ENCODE measurements at regions not wholly inside any gene's neighbourhood (a gene's known extent, or its start where the extent isn't known, plus 50 kb on each side); places are given as distances from the start of the nearest gene placed in this dataset.

GRCh38 chr10:44476409-44477045 lies 91.6 kb upstream of the CXCL12 start:
- DNase-seq (ENCODE audit: low spot score) = no peak

GRCh38 chr10:44477046-44477425 lies 92.1 kb upstream of the CXCL12 start:
- DNase-seq (ENCODE audit: low spot score) = no peak

- no peak for DNase-seq (ENCODE audit: low spot score)
These were observed 93.1 kb upstream of the CXCL12 start for GRCh38 chr10:44478040-44478439.

DNA sequence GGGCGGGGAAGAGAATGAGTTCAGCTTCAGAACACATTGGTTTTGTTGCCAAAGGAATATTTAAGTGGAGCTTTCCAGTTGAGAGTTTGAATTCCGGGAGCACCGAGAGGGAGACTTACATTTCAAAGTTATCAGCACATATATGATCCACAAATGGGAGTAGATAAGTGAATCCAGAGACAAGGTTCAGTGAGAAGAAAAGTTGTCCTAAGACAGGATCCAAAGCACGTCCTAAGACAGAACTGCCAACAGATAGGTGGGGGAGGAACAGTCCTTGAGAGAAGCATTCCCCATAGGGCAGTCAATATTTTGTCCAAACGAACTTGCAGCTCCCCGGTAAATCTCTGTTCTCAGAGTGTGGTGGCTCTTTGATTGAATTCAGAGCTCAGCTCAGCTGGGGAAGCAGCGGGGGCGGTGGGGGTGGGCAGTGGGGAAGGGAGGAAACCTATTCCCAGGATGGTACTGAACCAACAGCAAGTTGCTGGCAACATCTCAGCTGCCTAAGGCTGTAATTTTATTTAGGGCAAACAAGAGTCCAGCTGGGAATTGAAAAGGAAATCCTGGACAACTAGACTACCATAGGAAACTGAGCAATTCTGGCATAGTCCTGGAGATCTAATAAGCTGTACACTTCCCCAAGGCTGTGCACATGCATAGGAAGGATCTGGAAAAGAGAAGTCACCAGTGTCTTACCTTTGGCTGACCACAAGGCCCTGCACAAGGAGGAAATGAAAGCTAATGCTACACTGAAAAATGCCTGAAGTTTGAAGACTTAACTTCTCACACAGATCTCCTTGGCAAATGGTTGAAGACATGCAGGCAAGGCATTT lies 94.2 kb upstream of the CXCL12 start:
- peak; percentile 81 for DNase-seq (ENCODE audit: low spot score)

DNA sequence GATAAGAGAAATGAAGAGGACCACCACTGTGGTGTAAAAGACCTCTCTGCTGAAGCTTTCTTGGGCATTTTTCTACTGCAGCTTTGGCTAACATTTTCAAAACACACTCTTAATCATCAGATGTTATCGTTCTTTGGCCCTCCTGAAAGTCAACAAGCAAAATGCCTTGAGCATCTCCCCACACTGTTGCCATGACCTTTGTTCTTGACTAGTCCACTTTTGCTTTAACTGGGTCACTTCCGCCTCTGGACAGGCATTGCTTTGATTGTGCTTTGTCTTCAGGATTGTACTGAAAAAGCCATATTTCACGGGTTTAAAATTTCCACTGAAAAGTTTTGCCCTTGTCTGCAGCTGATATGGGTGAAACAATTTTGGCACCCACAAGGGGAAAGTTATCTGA lies 107.8 kb upstream of the CXCL12 start:
- DNase-seq (ENCODE audit: low spot score) = no peak

DNA sequence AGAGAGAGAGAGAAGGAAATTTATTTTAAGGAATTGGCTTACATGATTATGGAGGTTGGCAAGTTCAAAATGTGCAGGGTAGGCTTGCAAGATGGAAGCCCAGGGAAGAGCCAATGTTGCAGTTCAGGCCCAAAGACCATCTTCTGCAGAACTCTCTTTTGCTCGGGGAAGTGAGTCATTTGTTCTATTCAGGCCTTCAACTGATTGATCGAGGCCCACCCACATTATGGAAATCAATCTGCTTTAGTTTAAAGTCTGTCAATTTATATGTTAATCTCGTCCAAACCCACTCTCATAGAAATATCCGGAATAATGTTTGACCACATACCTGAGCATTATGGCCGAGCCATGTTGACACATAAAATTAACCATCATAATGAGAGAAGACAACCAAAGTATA lies 113.3 kb upstream of the CXCL12 start:
- no peak for DNase-seq (ENCODE audit: low spot score)

- DNase-seq (ENCODE audit: low spot score) = no peak
These were observed 115.6 kb upstream of the CXCL12 start for GRCh38 chr10:44500451-44500850.

DNA sequence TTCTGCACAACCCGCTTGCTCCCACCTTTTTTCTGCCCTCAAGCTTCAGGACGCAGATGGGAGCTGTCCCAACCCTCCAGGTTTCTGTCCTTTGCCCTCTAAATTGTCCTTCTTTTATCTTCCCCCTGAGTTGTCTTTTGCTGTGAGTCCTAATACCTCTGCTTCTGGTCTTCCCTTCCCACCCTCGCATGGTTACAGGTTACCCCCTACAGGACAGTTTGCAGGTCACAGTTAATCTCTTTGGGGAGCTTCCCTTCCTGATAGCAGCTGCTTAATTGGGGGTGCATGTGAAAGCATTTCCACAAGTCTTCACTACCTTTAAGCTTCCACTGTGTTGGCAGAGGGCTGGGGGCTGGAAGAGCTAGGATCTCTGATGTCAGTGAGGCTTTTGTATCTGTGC lies 121.5 kb upstream of the CXCL12 start:
- no peak for DNase-seq (ENCODE audit: low spot score)

GRCh38 chr10:44510379-44511115 lies 125.7 kb upstream of the CXCL12 start:
- DNase-seq (ENCODE audit: low spot score) = no peak

DNA sequence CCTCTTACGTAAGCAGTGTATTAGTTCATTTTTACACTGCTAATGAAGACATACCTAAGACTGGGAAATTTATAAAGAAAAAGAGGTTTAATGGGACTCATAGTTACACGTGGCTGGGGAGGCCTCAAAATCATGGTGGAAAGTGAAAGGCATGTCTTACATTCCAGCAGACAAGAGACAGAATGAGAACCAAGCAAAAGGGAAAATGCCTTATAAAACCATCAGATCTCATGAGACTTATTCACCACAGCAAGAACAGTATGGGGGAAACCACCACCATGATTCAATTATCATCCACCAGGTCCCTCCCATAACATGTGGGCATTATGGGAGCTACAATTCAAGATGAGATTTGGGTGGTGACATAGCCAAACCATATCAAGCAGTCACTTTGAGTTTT lies 126.3 kb upstream of the CXCL12 start:
- DNase-seq (ENCODE audit: low spot score) = no peak

DNA sequence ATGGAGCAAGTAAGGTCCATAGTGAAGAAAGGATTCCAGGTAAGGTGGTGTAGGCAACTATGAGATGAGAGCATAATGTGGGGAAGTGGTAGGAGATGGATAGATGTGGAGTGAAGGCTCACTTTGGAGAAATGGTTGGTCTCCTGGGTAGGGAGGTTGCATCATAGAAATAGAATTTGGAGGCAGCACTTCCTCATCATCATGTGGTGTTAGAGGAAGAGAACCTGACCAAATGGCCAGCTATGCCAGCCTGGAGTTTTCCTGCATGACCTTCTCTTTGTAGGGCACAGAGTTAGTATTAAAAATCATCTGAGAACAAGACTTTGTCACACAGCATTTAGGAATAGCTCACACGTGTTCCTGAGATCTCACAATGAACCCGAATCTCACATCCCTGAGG lies 126.7 kb upstream of the CXCL12 start:
- DNase-seq (ENCODE audit: low spot score) = peak; percentile 41

GRCh38 chr10:44512431-44513022 lies 127.6 kb upstream of the CXCL12 start:
- DNase-seq (ENCODE audit: low spot score) = no peak

DNA sequence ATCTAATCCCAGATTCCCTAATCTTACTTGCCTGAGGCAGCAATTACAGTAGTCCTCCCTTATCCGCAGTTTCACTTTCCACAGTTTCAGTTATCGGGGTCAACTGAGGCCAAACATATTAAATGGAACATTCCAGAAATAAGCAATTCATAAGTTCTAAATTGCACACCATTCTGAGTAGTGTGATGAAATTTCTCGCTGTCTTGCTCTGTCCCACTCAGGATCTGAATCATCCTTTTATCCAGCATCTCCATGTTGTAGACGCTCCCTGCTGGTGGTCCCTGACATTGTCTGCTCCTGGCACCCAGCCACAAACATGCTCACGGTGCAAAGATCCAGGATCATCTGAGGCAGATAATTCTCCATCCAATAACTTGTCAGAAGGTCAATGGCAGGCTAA lies 128.7 kb upstream of the CXCL12 start:
- DNase-seq (ENCODE audit: low spot score) = no peak

GRCh38 chr10:44516891-44517290 lies 132.0 kb upstream of the CXCL12 start:
- DNase-seq (ENCODE audit: low spot score) = no peak

DNA sequence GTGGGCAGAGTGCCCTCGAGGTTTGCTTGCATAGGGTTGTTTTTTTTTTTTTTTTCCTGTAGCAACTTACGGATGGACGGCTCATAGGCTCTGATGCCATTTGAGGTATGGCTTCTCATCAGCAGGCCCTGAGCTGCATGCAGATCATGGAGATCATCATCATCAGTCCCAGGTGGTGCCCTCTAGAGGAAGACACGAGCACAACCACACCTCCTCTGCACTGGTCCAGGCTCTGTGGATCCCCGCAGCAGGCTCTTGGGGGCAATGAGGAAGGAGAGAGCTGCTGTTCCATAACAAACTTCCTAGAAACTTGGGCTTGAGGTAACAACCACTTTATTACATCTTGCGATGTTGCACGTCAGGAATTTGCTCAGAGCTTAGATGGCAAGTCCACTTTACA lies 132.7 kb upstream of the CXCL12 start:
- DNase-seq (ENCODE audit: low spot score) = no peak

DNA sequence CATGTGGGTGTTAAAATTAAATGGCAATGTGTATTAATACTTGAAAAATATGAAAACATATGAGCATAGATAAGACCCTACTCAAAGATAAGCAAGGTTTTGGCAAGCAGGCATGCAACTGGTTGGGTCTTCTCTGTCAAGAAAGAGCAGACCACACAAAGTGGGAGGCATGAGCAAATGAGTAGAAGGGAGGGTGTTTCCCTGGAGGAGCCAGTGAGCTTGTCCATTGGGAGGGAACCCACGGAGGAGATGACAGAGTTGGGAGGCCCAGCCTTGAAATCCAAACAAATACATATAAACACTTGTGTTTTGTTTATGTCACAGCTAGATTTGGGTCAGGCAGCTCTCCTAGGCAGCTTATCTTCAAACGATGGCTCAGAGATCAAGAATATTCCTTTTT lies 134.5 kb upstream of the CXCL12 start:
- no peak for DNase-seq (ENCODE audit: low spot score)

GRCh38 chr10:44520651-44521050 lies 135.8 kb upstream of the CXCL12 start:
- no peak for DNase-seq (ENCODE audit: low spot score)

- DNase-seq (ENCODE audit: low spot score) = no peak
These were observed 154.3 kb upstream of the CXCL12 start for GRCh38 chr10:44539178-44539577.

DNA sequence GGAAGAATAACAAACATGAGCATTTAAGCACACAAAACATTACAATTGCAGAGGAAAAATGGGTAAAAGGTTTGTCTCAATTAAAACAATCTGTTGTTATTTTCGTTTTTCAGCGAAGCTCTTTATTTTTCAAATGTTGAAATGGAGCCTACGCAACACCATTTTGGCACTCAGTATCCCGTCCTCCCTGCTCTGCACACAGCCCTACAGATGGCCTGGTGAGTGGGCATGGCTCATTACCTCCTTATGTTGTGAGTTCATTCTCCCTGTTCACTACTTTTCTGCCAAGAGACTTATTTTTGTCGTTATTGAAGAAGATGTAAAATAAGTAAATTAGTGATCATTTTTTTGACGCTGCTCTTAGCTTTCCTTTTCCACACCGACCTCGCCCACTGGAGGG lies 167.8 kb upstream of the CXCL12 start:
- DNase-seq (ENCODE audit: low spot score) = no peak

GRCh38 chr10:44557596-44558191 lies 172.8 kb upstream of the CXCL12 start:
- no peak for DNase-seq (ENCODE audit: low spot score)

DNA sequence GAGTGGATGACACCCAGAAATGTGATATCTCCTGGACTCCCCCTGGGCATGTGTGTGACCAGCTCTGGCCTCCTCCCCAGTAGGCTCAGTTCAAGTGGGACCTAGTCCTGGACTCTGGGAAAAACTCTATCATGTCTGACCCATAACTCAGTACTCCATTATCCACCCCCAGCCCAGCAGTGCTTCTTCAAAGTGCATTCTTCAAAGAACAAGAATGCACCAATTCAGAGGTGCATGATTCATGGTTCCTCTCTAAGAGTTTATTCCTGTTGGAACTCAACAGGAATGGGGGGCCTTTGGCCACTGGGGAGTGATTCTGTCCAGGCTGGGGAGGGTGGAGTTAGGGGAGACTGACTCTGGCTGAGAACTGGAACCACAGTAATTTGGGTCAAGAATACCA lies 173.6 kb upstream of the CXCL12 start:
- no peak for DNase-seq (ENCODE audit: low spot score)

DNA sequence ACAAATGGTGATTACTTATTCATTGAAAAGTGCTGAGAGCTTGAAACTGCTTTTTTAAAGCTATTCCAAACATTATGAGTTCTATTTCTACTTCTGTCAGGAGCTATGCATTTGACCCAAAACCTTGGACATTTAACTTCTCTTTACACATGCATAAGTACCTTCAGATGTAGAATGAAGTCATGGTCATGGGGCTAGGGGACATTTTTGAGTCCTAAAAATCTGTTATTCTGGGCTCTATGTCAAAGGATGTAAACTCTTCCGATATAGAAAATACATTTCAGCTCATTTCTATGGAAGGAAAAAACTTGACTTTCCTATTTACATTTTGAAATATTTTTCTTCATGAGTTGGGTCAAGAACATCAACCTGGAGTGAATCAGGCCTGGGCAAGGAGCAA lies 179.5 kb upstream of the CXCL12 start:
- DNase-seq (ENCODE audit: low spot score) = no peak

All from pons (tissue), 1 donor.